ENCODE measurements at regions not wholly inside any gene's neighbourhood (a gene's known extent, or its start where the extent isn't known, plus 50 kb on each side); places are given as distances from the start of the nearest gene placed in this dataset.

DNA sequence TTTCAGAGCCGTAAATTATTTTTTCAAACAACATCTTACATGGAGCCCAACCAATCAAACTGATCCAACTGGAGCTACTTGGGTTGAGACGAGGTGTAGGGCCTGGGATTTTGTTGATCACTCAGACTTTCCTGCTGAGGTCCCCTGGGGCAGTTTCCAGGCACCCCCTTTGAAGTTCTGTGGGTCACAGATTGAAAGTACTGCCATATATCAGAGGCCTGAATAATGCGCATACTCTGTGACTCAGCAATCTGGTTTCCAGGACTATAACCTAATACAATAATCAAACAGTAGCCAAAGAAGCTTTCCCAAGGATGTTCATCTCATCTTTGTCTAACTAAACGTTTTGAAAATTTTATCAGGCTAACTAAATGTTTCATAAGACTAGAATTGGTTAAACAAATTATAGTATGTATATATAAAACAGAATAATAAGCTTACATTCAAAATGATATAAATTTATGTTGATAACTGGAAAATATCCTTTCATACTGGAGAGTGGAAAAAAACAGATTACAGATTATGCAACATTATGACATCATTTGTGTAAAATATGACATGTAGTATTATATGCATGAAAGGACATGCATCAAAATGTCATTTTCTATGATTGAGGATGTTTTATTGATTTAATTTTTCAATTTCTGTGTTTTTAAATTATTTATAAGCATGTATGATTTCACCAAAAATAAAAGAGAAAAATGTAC, 617.1 kb downstream of the NTRK3 start:
- WGBS, 4 donors = 59 to 66% (median 62%) methylated on average over 4 of the region's 4 CpGs
- H3K27me3 ChIP-seq = no peaks in the 10 kb centered on the region
- DNase-seq = no peak
- no peaks in the 10 kb centered on the region for H3K4me1 ChIP-seq (replicated peaks in 1 of 2)
- intact Hi-C loops (cut with DNase I) = no loop called here
- no peaks in the 10 kb centered on the region for H3K9me3 ChIP-seq (replicated peaks in 1 of 3)
- no peaks in the 10 kb centered on the region for H3K36me3 ChIP-seq (replicated peaks in 1 of 2)
- H3K4me3 ChIP-seq = no peak overlapping the region
- no peak for TF ChIP-seq POLR2A (IDR thresholded peaks at IDR 0.05)
- TF ChIP-seq, protein P1, sequence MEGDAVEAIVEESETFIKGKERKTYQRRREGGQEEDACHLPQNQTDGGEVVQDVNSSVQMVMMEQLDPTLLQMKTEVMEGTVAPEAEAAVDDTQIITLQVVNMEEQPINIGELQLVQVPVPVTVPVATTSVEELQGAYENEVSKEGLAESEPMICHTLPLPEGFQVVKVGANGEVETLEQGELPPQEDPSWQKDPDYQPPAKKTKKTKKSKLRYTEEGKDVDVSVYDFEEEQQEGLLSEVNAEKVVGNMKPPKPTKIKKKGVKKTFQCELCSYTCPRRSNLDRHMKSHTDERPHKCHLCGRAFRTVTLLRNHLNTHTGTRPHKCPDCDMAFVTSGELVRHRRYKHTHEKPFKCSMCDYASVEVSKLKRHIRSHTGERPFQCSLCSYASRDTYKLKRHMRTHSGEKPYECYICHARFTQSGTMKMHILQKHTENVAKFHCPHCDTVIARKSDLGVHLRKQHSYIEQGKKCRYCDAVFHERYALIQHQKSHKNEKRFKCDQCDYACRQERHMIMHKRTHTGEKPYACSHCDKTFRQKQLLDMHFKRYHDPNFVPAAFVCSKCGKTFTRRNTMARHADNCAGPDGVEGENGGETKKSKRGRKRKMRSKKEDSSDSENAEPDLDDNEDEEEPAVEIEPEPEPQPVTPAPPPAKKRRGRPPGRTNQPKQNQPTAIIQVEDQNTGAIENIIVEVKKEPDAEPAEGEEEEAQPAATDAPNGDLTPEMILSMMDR (IDR thresholded peaks at IDR 0.05) = no peak
- H3K27ac ChIP-seq = peak overlapping the region in 1 of 5 donors; percentile 37

DNA sequence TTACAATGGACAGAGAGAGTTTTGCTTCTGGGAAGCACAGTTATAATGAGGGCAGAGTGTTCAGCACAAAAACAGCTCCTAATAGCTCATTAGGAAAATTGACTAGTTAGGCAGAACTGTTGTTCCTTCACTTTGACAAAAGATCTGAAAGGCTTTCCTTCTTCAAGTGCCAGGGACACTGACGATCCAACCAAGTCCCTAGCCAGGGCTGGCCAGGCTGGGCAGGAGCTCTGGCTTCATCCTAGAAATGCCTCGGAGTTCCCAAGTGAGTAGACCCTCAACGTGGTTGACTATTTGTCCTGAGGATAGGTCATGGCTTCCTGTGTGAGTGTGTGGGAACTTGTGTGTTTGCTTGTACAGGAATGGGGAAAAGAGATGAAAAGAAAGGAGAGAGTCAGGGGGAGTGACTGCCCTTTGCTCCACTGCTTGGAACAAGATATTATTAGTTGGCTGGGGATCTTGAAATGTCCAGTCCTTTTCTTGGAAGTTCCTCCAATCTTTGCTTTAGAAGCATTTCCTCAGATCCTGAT, 617.9 kb downstream of the NTRK3 start:
- H3K4me3 ChIP-seq = no peak overlapping the region
- intact Hi-C loops (cut with DNase I) = no loop called here
- H3K4me1 ChIP-seq (replicated peaks in 1 of 2) = no peaks in the 10 kb centered on the region
- H3K27me3 ChIP-seq = no peaks in the 10 kb centered on the region
- TF ChIP-seq POLR2A (IDR thresholded peaks at IDR 0.05) = no peak
- TF ChIP-seq, protein P1 (IDR thresholded peaks at IDR 0.05) = no peak
- H3K27ac ChIP-seq = peak overlapping the region in 1 of 5 donors; percentile 14
- H3K9me3 ChIP-seq (replicated peaks in 1 of 3) = no peaks in the 10 kb centered on the region
- H3K36me3 ChIP-seq (replicated peaks in 1 of 2) = no peaks in the 10 kb centered on the region
- 46 to 72% (median 56%) methylated on average over 3 of the region's 3 CpGs for WGBS, 4 donors
- no peak for DNase-seq

DNA sequence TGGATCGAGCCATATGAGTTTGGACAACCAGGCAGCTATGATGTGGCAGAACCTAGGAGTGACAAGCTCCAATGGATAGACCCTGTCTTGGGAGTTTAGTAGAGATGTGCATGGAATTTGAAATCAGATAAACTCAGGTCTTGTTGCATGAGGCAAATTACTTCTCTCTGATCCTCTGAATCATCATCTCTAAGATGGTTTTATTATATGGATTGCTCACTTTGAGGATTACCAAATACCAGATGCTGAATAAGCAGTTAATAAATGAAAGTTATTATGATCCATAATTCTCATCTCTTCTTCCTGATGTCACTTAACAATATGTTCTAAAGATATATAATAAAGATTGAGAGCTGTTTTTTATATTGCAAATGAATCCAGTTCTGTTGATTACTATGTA, 622.2 kb downstream of the NTRK3 start:
- intact Hi-C loops (cut with DNase I) = no loop called here
- no peak for DNase-seq

DNA sequence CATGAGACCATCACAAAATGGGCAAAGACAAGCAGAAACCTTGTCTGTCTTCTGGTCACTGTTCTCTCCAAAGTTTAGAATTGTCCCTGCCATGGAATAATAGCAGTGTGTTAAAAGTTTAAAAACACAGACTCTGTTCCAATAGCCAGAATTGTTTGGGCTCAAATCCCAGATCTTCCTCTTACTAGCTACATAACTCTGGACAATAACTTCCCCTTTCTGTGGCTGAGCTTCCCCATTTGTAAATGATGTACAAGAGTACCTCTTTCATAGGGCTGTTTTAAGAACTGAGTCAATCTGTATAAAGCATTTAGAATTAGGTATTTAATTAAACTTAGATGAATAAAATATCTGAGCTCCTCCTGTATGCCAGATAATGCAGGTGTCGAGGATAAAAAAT, 623.0 kb downstream of the NTRK3 start:
- no peaks in the 10 kb centered on the region for H3K9me3 ChIP-seq (replicated peaks in 1 of 3)
- no peaks in the 10 kb centered on the region for H3K36me3 ChIP-seq (replicated peaks in 1 of 2)
- WGBS, 4 donors = 70 to 89% (median 71%) methylated on average over 1 of the region's 1 CpG
- no peak for TF ChIP-seq POLR2A (IDR thresholded peaks at IDR 0.05)
- TF ChIP-seq, protein P1 (IDR thresholded peaks at IDR 0.05) = no peak
- no peak overlapping the region for H3K27ac ChIP-seq
- DNase-seq = no peak
- intact Hi-C loops (cut with DNase I) = no loop called here
- no peak overlapping the region for H3K4me3 ChIP-seq
- no peaks in the 10 kb centered on the region for H3K27me3 ChIP-seq
- no peaks in the 10 kb centered on the region for H3K4me1 ChIP-seq (replicated peaks in 1 of 2)

More for the DNA sequence above, 622.2 kb downstream of the NTRK3 start:
- no peaks in the 10 kb centered on the region for H3K9me3 ChIP-seq (replicated peaks in 1 of 3)
- no peak overlapping the region for H3K27ac ChIP-seq
- H3K27me3 ChIP-seq = no peaks in the 10 kb centered on the region
- H3K4me1 ChIP-seq (replicated peaks in 1 of 2) = no peaks in the 10 kb centered on the region
- H3K4me3 ChIP-seq = no peak overlapping the region
- TF ChIP-seq POLR2A (IDR thresholded peaks at IDR 0.05) = no peak
- TF ChIP-seq, protein P1 (IDR thresholded peaks at IDR 0.05) = no peak
- WGBS, 4 donors = 77 to 100% (median 79%) methylated on average over 1 of the region's 1 CpG
- H3K36me3 ChIP-seq (replicated peaks in 1 of 2) = no peaks in the 10 kb centered on the region
